HCT116 (cell line): ENCODE measurements at regions not wholly inside any gene's neighbourhood (a gene's known extent, or its start where the extent isn't known, plus 50 kb on each side); places are given as distances from the start of the nearest gene placed in this dataset.

Source experiments
- ATAC-seq: fragments of 200-7000 bp; cut with Tn5 transposase; 2 replicates; pipeline ENCODE4 v1.9.1; 2020; ENCODE audit warnings: mild to moderate bottlenecking, moderate library complexity
- BruUV-seq: library from RNA; stranded (reverse); fragments of 400-500 nt; replicated peaks from 2 replicates; lab custom pipeline; 2021; lab: Mats Ljungman, UMichigan
- CTCF ChIA-PET: fragments of 300-600 bp; sonication (Branson Sonifier 250); formaldehyde crosslinking; loops from one replicate; lab custom pipeline; 2021; ENCODE audit warnings: antibody characterized with exemption; lab: Charles Lee
- POLR2A ChIA-PET: fragments of 300-600, 350-600 bp; sonication (Branson Sonifier 250); formaldehyde crosslinking; loops from one replicate; lab custom pipeline; 2021; ENCODE audit warnings: antibody characterized with exemption; lab: Charles Lee
- RAD21 ChIA-PET, 2 experiments: fragments of 300-600 bp; sonication (Branson Sonifier 250); formaldehyde crosslinking; loops; one replicate each; lab custom pipeline; 2023; ENCODE audit warnings: low total read pairs in 2 of 2; ENCODE audit not compliant: uncharacterized antibody in 2 of 2, unreplicated experiment in 2 of 2, low non-redundant PET in 1 of 2; lab: Charles Lee
- DNase-seq: peaks from one replicate; pipeline ENCODE4 v3.0.0-alpha.2; 2010; ENCODE audit warnings: low read depth, low spot score
- H2AFZ ChIP-seq: fragments of 200-600 bp; shearing (Covaris generic), sonication (generic); 2 replicates; pipeline ENCODE4 v1.6.1; 2017; ENCODE audit warnings: low read depth, mixed run types, mixed read lengths, antibody characterized with exemption, low read length; ENCODE audit not compliant: poor library complexity, severe bottlenecking
- H3K27ac ChIP-seq: 2 replicates; pipeline ENCODE4 v1.5.1; 2012; ENCODE audit warnings: low read depth, low read length
- H3K27me3 ChIP-seq: fragments of 200-600 bp; sonication (generic); 2 replicates; pipeline ENCODE4 v1.6.1; 2016; ENCODE audit warnings: mixed run types, low read length, mixed read lengths; ENCODE audit not compliant: insufficient read depth
- H3K36me3 ChIP-seq, 2 experiments: fragments of 200-500 bp in 1 of 2; fragments of 200-600 bp in 1 of 2; sonication (Bioruptor generic) in 1 of 2; sonication (generic) in 1 of 2; 2 replicates each; pipeline versions ENCODE4 v1.5.1 to v1.6.1; 2014 to 2016; ENCODE audit warnings: low read length in 2 of 2, inconsistent platforms in 1 of 2, mixed read lengths in 1 of 2, mixed run types in 1 of 2; ENCODE audit not compliant: insufficient read depth in 2 of 2, control insufficient read depth in 1 of 2
- H3K4me1 ChIP-seq, 2 experiments: fragments of 200-600 bp in 1 of 2; sonication (generic) in 1 of 2; 2 replicates each; pipeline versions ENCODE4 v1.5.1 to v1.6.1; 2012 to 2017; ENCODE audit warnings: low read length in 2 of 2, inconsistent platforms in 1 of 2, mild to moderate bottlenecking in 1 of 2, mixed read lengths in 1 of 2, mixed run types in 1 of 2, moderate library complexity in 1 of 2; ENCODE audit not compliant: insufficient read depth in 2 of 2, control insufficient read depth in 1 of 2
- H3K4me2 ChIP-seq: fragments of 200-600 bp; sonication (generic); 2 replicates; pipeline ENCODE4 v1.6.1; 2017; ENCODE audit warnings: mixed run types, low read length, mixed read lengths
- H3K4me3 ChIP-seq, 2 experiments: fragments of 200-600 bp in 1 of 2; sonication (generic) in 1 of 2; replicated peaks in 1 of 2; 2 replicates each; pipeline ENCODE4 v1.5.1; 2011 to 2016; ENCODE audit warnings: low read length in 2 of 2, control low read depth in 1 of 2, low read depth in 1 of 2, mild to moderate bottlenecking in 1 of 2, mixed read lengths in 1 of 2, mixed run types in 1 of 2
- H3K79me2 ChIP-seq: fragments of 200-600 bp; sonication (generic); 2 replicates; pipeline ENCODE4 v1.6.1; 2017; ENCODE audit warnings: mild to moderate bottlenecking, mixed run types, low read length, moderate library complexity, mixed read lengths; ENCODE audit not compliant: insufficient read depth
- H3K9ac ChIP-seq: fragments of 200-600 bp; sonication (generic); 2 replicates; pipeline ENCODE4 v1.6.1; 2016; ENCODE audit warnings: low read length, mixed read lengths
- H3K9me2 ChIP-seq: fragments of 200-600 bp; sonication (generic), shearing (Covaris generic); 2 replicates; pipeline ENCODE4 v1.6.1; 2017; ENCODE audit warnings: mixed run types, mild to moderate bottlenecking, moderate library complexity; ENCODE audit not compliant: insufficient read depth
- H3K9me3 ChIP-seq, 2 experiments: fragments of 200-500 bp in 1 of 2; fragments of 200-600 bp in 1 of 2; sonication (Bioruptor generic) in 1 of 2; sonication (generic) in 1 of 2; 2 replicates each; pipeline ENCODE4 v1.6.1; 2014 to 2017; ENCODE audit warnings: low read length in 2 of 2, mixed read lengths in 2 of 2, inconsistent platforms in 1 of 2, low read depth in 1 of 2, mild to moderate bottlenecking in 1 of 2, mixed run types in 1 of 2, moderate library complexity in 1 of 2; ENCODE audit not compliant: control insufficient read depth in 1 of 2, insufficient read depth in 1 of 2
- H4K20me1 ChIP-seq: fragments of 200-600 bp; sonication (generic), shearing (Covaris generic); 2 replicates; pipeline ENCODE4 v1.6.1; 2017; ENCODE audit warnings: mixed run types, mild to moderate bottlenecking, moderate library complexity; ENCODE audit not compliant: insufficient read depth
- ATF3 ChIP-seq: IDR thresholded peaks from 2 replicates; pipeline ENCODE4 v1.6.1; 2012
- CEBPB ChIP-seq: IDR thresholded peaks from 2 replicates; pipeline ENCODE4 v1.6.1; 2012; ENCODE audit warnings: low read depth
- CTCF ChIP-seq, 3 experiments: fragments of 200-600 bp in 1 of 3; sonication (generic) in 1 of 3; IDR thresholded peaks in 2 of 3; conservative IDR thresholded peaks in 1 of 3; 2 replicates each; pipeline ENCODE4 v1.5.1; 2012 to 2017; ENCODE audit warnings: low read depth in 2 of 3, low read length in 2 of 3, antibody characterized with exemption in 1 of 3, borderline replicate concordance in 1 of 3, control low read depth in 1 of 3, mild to moderate bottlenecking in 1 of 3, mixed read lengths in 1 of 3, mixed run types in 1 of 3, moderate library complexity in 1 of 3; ENCODE audit not compliant: insufficient read depth in 1 of 3
- EGR1 ChIP-seq: IDR thresholded peaks from 2 replicates; pipeline ENCODE4 v1.6.1; 2012; ENCODE audit warnings: low read depth
- ELF1 ChIP-seq: IDR thresholded peaks from 2 replicates; pipeline ENCODE4 v1.6.1; 2012; ENCODE audit warnings: low read depth, borderline replicate concordance
- EZH2 ChIP-seq: fragments of 200-600 bp; sonication (generic); IDR thresholded peaks from 2 replicates; pipeline ENCODE4 v1.6.1; 2017; ENCODE audit warnings: antibody characterized with exemption, mixed run types
- EZH2phosphoT487 ChIP-seq: fragments of 200-600 bp; IDR thresholded peaks from 2 replicates; pipeline ENCODE4 v1.6.1; 2018; ENCODE audit warnings: antibody characterized with exemption, borderline replicate concordance
- FOSL1 ChIP-seq: IDR thresholded peaks from 2 replicates; pipeline ENCODE4 v1.6.1; 2012; ENCODE audit warnings: low read depth
- JUND ChIP-seq: IDR thresholded peaks from 2 replicates; pipeline ENCODE4 v1.6.1; 2012
- POLR2A ChIP-seq: IDR thresholded peaks from 2 replicates; pipeline ENCODE4 v1.7.0; 2011; ENCODE audit warnings: borderline replicate concordance; ENCODE audit not compliant: insufficient read depth, insufficient read length; ENCODE audit errors: extremely low read depth
- POLR2AphosphoS5 ChIP-seq: IDR thresholded peaks from 2 replicates; pipeline ENCODE4 v1.6.1; 2011; ENCODE audit warnings: mild to moderate bottlenecking, low read depth, low read length, moderate library complexity
- RAD21 ChIP-seq: IDR thresholded peaks from 2 replicates; pipeline ENCODE4 v1.6.1; 2012; ENCODE audit warnings: low read depth, mild to moderate bottlenecking
- REST ChIP-seq: IDR thresholded peaks from 2 replicates; pipeline ENCODE4 v1.6.1; 2012; ENCODE audit warnings: low read depth
- SIN3A ChIP-seq: IDR thresholded peaks from 2 replicates; pipeline ENCODE4 v1.6.1; 2012; ENCODE audit warnings: low read depth
- SP1 ChIP-seq: IDR thresholded peaks from 2 replicates; pipeline ENCODE4 v1.6.1; 2012; ENCODE audit warnings: low read depth
- SRF ChIP-seq: IDR thresholded peaks from 2 replicates; pipeline ENCODE4 v1.6.1; 2012; ENCODE audit warnings: low read depth
- TCF7L2 ChIP-seq: IDR thresholded peaks from 2 replicates; pipeline ENCODE4 v1.7.0; 2011; ENCODE audit warnings: borderline replicate concordance, inconsistent platforms; ENCODE audit not compliant: insufficient read depth, insufficient read length; ENCODE audit errors: extremely low read depth
- YY1 ChIP-seq: IDR thresholded peaks from 2 replicates; pipeline ENCODE4 v1.6.1; 2011; ENCODE audit warnings: low read length, low read depth, moderate library complexity, mild to moderate bottlenecking; ENCODE audit not compliant: insufficient replicate concordance; ENCODE audit errors: extremely low read depth
- ZFX ChIP-seq: fragments of 450-650 bp; IDR thresholded peaks from 2 replicates; pipeline ENCODE4 v1.6.1; 2017
- ZNF274 ChIP-seq: fragments of 200-500 bp; sonication (Bioruptor generic); IDR thresholded peaks from 2 replicates; pipeline ENCODE4 v1.6.1; 2014; ENCODE audit warnings: mild to moderate bottlenecking, low read depth, low read length, inconsistent platforms
- intact Hi-C: fragments of 100-400 bp; cut with micrococcal nuclease; formaldehyde crosslinking; loops from 2 replicates; pipeline ENCODE4 v1.10.0; 2022

GRCh38 chr14:105844047-105844630 lies 317.8 kb downstream of the TMEM121 start:
- RAD21 ChIA-PET: no interaction called here
- Histone ChIP-seq H3K9me3 (no peaks in the 10 kb centered on the region), H3K36me3 (no peaks in the 10 kb centered on the region), H3K9me2 (no peaks in the 10 kb centered on the region), H3K4me3 (no peak overlapping the region), H2AFZ (no peak overlapping the region), H3K4me2 (no peak overlapping the region), H3K27me3 (no peaks in the 10 kb centered on the region), H3K27ac (no peak overlapping the region), H4K20me1 (no peaks in the 10 kb centered on the region), H3K4me1 (no peaks in the 10 kb centered on the region), H3K9ac (no peak overlapping the region), H3K79me2 (no peaks in the 10 kb centered on the region)
- intact Hi-C loops: no loop called here
- DNase-seq (no peak), ATAC-seq (no peak)
- TF ChIP-seq SRF (no peak), EZH2phosphoT487 (no peak), ATF3 (no peak), JUND (no peak), RAD21 (no peak), EGR1 (no peak), TCF7L2 (no peak), REST (no peak), YY1 (no peak), ZFX (no peak), CEBPB (no peak), ZNF274 (no peak), POLR2AphosphoS5 (no peak), SIN3A (no peak), FOSL1 (no peak), EZH2 (no peak), POLR2A (no peak), ELF1 (no peak), SP1 (no peak), CTCF (IDR thresholded peaks at IDR 0.05 in 2 of 3, conservative IDR thresholded peaks at IDR 0.05 in 1 of 3; ENCODE audit: borderline replicate concordance in 1 of 3, insufficient read depth in 1 of 3, low read depth in 2 of 3, low read length in 2 of 3) (no peak)
- CTCF ChIA-PET: no interaction called here
- POLR2A ChIA-PET: no interaction called here
- no TSS peak for BruUV-seq
